OCI-LY7 (cell line): ENCODE measurements at regions not wholly inside any gene's neighbourhood (a gene's known extent, or its start where the extent isn't known, plus 50 kb on each side); places are given as distances from the start of the nearest gene placed in this dataset.

Experiments used
- CTCF ChIP-seq: fragments of 200-600 bp; sonication (generic); conservative IDR thresholded peaks from 2 replicates; pipeline ENCODE4 v1.5.1; 2014; ENCODE audit warnings: mild to moderate bottlenecking, antibody characterized with exemption, low read length, moderate library complexity, mixed read lengths
- EZH2phosphoT487 ChIP-seq: fragments of 200-600 bp; sonication (generic); IDR thresholded peaks from 2 replicates; pipeline ENCODE4 v1.6.1; 2018; ENCODE audit warnings: low read depth, borderline replicate concordance, mild to moderate bottlenecking, mixed run types, antibody characterized with exemption, low read length, moderate library complexity, mixed read lengths

GRCh38 chr1:29439615-29440014, 203.3 kb downstream of the PTPRU start:
- TF ChIP-seq CTCF (no peak), EZH2phosphoT487 (no peak)
